IMR-90 (cell line): ENCODE measurements at regions not wholly inside any gene's neighbourhood (a gene's known extent, or its start where the extent isn't known, plus 50 kb on each side); places are given as distances from the start of the nearest gene placed in this dataset.
A peak's percentile ranks its signal among the peaks of the same experiment; 100 is the strongest.

Source experiments
- ATAC-seq: fragments of 200-7000 bp; cut with Tn5 transposase; 2 replicates; pipeline ENCODE4 v1.9.1; 2020; ENCODE audit warnings: low read depth, mild to moderate bottlenecking, moderate library complexity
- BruUV-seq: library from RNA; stranded (reverse); fragments of 400-500 nt; replicated peaks from 2 replicates; lab custom pipeline; 2021; lab: Mats Ljungman, UMichigan
- CTCF ChIA-PET: fragments of 300-600 bp; formaldehyde crosslinking; extraction: SDS; loops from one replicate; lab custom pipeline; 2021; ENCODE audit warnings: antibody characterized with exemption; lab: Yijun Ruan, JAX
- POLR2A ChIA-PET: fragments of 300-600 bp; sonication (Branson Sonifier 250); formaldehyde crosslinking; loops from one replicate; lab custom pipeline; 2022; ENCODE audit warnings: antibody characterized with exemption; ENCODE audit not compliant: unreplicated experiment; lab: Charles Lee
- DNase-seq: peaks from one replicate; pipeline ENCODE4 v3.0.0; 2013
- H2AFZ ChIP-seq: replicated peaks from 2 replicates; pipeline ENCODE3; 2013; ENCODE audit warnings: low read length, mild to moderate bottlenecking; ENCODE audit not compliant: poor library complexity
- H2AK5ac ChIP-seq: 2 replicates; pipeline ENCODE4 v1.6.1; 2013; ENCODE audit warnings: low read depth, low read length, inconsistent platforms
- H2AK9ac ChIP-seq: replicated peaks from 2 replicates; pipeline ENCODE3; 2013; ENCODE audit warnings: mild to moderate bottlenecking, low read depth, low read length, moderate library complexity; ENCODE audit not compliant: poor library complexity
- H2BK120ac ChIP-seq: 2 replicates; pipeline ENCODE4 v1.6.1; 2013; ENCODE audit warnings: low read depth, low read length, inconsistent platforms
- H2BK15ac ChIP-seq: 3 replicates; pipeline ENCODE4 v1.6.1; 2013; ENCODE audit warnings: low read depth, low read length, inconsistent platforms
- H2BK20ac ChIP-seq: 2 replicates; pipeline ENCODE4 v1.6.1; 2013; ENCODE audit warnings: low read depth, mild to moderate bottlenecking, inconsistent platforms, low read length, moderate library complexity
- H2BK5ac ChIP-seq: 2 replicates; pipeline ENCODE4 v1.6.1; 2013; ENCODE audit warnings: mild to moderate bottlenecking, low read depth, low read length, inconsistent platforms; ENCODE audit not compliant: poor library complexity, severe bottlenecking
- H3K14ac ChIP-seq: replicated peaks from 2 replicates; pipeline ENCODE4 v1.6.1; 2013; ENCODE audit warnings: low read depth, low read length, inconsistent platforms
- H3K18ac ChIP-seq: 2 replicates; pipeline ENCODE4 v1.6.1; 2013; ENCODE audit warnings: low read depth, low read length, control low read depth
- H3K23ac ChIP-seq: 2 replicates; pipeline ENCODE4 v1.6.1; 2013; ENCODE audit warnings: low read depth, low read length, inconsistent platforms
- H3K27ac ChIP-seq: 2 replicates; pipeline ENCODE4 v1.5.1; 2013; ENCODE audit warnings: mild to moderate bottlenecking, control low read depth, low read length; ENCODE audit not compliant: insufficient read depth
- H3K27me3 ChIP-seq: 2 replicates; pipeline ENCODE4 v1.6.1; 2013; ENCODE audit warnings: low read length; ENCODE audit not compliant: control insufficient read depth, insufficient read depth
- H3K36me3 ChIP-seq: 2 replicates; pipeline ENCODE4 v1.6.1; 2013; ENCODE audit warnings: low read length, mixed read lengths; ENCODE audit not compliant: control insufficient read depth, insufficient read depth
- H3K4ac ChIP-seq: 2 replicates; pipeline ENCODE4 v1.6.1; 2013; ENCODE audit warnings: low read depth, low read length, inconsistent platforms
- H3K4me1 ChIP-seq: 2 replicates; pipeline ENCODE4 v1.6.1; 2013; ENCODE audit warnings: low read length, mixed read lengths; ENCODE audit not compliant: control insufficient read depth, insufficient read depth
- H3K4me2 ChIP-seq: 2 replicates; pipeline ENCODE4 v1.6.1; 2013; ENCODE audit warnings: low read depth, mild to moderate bottlenecking, control low read depth, low read length, moderate library complexity
- H3K4me3 ChIP-seq: 2 replicates; pipeline ENCODE4 v1.5.1; 2013; ENCODE audit warnings: low read depth, mild to moderate bottlenecking, control low read depth, low read length, moderate library complexity; ENCODE audit not compliant: insufficient read depth
- H3K56ac ChIP-seq: 2 replicates; pipeline ENCODE4 v1.6.1; 2013; ENCODE audit warnings: low read length, inconsistent platforms; ENCODE audit not compliant: insufficient read depth; ENCODE audit errors: extremely low read depth
- H3K79me1 ChIP-seq, 2 experiments: 2 replicates each; pipeline ENCODE4 v1.6.1; 2013; ENCODE audit warnings: low read length in 2 of 2, inconsistent platforms in 1 of 2, low read depth in 1 of 2
- H3K9ac ChIP-seq: 2 replicates; pipeline ENCODE4 v1.6.1; 2013; ENCODE audit warnings: low read depth, low read length, control low read depth
- H3K9me1 ChIP-seq: 2 replicates; pipeline ENCODE4 v1.6.1; 2013; ENCODE audit warnings: low read length, inconsistent platforms; ENCODE audit not compliant: insufficient read depth
- H3K9me3 ChIP-seq: 2 replicates; pipeline ENCODE4 v1.6.1; 2013; ENCODE audit warnings: low read length; ENCODE audit not compliant: control insufficient read depth, insufficient read depth
- H4K20me1 ChIP-seq: 2 replicates; pipeline ENCODE4 v1.6.1; 2013; ENCODE audit warnings: low read length, inconsistent platforms; ENCODE audit not compliant: insufficient read depth
- H4K5ac ChIP-seq: 2 replicates; pipeline ENCODE4 v1.6.1; 2013; ENCODE audit warnings: mild to moderate bottlenecking, low read depth, low read length, control low read depth
- H4K8ac ChIP-seq, 2 experiments: 2 replicates each; pipeline ENCODE4 v1.6.1; 2013; ENCODE audit warnings: low read depth in 2 of 2, low read length in 2 of 2, control low read depth in 1 of 2, inconsistent platforms in 1 of 2
- H4K91ac ChIP-seq: 2 replicates; pipeline ENCODE4 v1.6.1; 2013; ENCODE audit warnings: low read depth, low read length, inconsistent platforms; ENCODE audit not compliant: insufficient read depth
- CTCF ChIP-seq: conservative IDR thresholded peaks from 2 replicates; pipeline ENCODE4 v1.5.1; 2012; ENCODE audit warnings: mild to moderate bottlenecking, low read depth, low read length, improper control_type of control experiment
- MAFK ChIP-seq: IDR thresholded peaks from 2 replicates; pipeline ENCODE4 v1.6.1; 2012; ENCODE audit warnings: low read depth, low read length, improper control_type of control experiment
- MXI1 ChIP-seq: IDR thresholded peaks from 2 replicates; pipeline ENCODE4 v1.6.1; 2012; ENCODE audit warnings: low read depth, mild to moderate bottlenecking, low read length, moderate library complexity, borderline replicate concordance
- RAD21 ChIP-seq: IDR thresholded peaks from 2 replicates; pipeline ENCODE4 v1.6.1; 2012; ENCODE audit warnings: low read length, improper control_type of control experiment
- SMC3 ChIP-seq: fragments of 150-350 bp; IDR thresholded peaks from 2 replicates; pipeline ENCODE4 v1.6.1; 2016; ENCODE audit warnings: low read depth, mild to moderate bottlenecking, antibody characterized with exemption, low read length, moderate library complexity
- USF2 ChIP-seq: fragments of 150-350 bp; IDR thresholded peaks from 2 replicates; pipeline ENCODE4 v1.6.1; 2017; ENCODE audit warnings: mild to moderate bottlenecking, antibody characterized with exemption, low read length, low read depth
- WGBS, 2 experiments: methylation state at CpG; one replicate each; pipeline versions ENCODE4 v1.1.5 to v1.1.7; 2013; ENCODE audit warnings: missing lambda C conversion rate in 2 of 2; ENCODE audit not compliant: insufficient read length in 1 of 2; ENCODE audit errors: extremely low coverage in 2 of 2; 5-methylcytosine and 5-hydroxymethylcytosine counted together
- dilution Hi-C: fragments of 300-500 bp; cut with HindIII; formaldehyde crosslinking; loops from one replicate; pipeline ENCODE4 v1.14.3; 2018; ENCODE audit warnings: low sequenced_read_pairs; ENCODE audit not compliant: unreplicated experiment
- in situ Hi-C: fragments of 300-500 bp; cut with MboI; formaldehyde crosslinking; loops from 3 replicates; pipeline ENCODE4 v1.14.3; 2019; ENCODE audit warnings: low sequenced_read_pairs, inconsistent platforms, mixed read lengths
- intact Hi-C: fragments of 100-400 bp; cut with micrococcal nuclease; formaldehyde crosslinking; loops from 2 replicates; pipeline ENCODE4 v1.10.0; 2022

- TF ChIP-seq SMC3 (peak; percentile 39; the same call in 1 of the 2 replicates), MXI1 (no peak), CTCF (peak; percentile 53), USF2 (peak; percentile 37; the same call in 1 of the 2 replicates), MAFK (peak; percentile 58), RAD21 (peak; percentile 24; the same call in 1 of the 2 replicates)
- peak; percentile 33 for DNase-seq
These were observed 100.2 kb downstream of the PERP start for GRCh38 chr6:138007014-138007472.

More at GRCh38 chr6:138007014-138007472, 100.2 kb downstream of the PERP start:
- Histone ChIP-seq H3K36me3 (no peaks in the 10 kb centered on the region), H2BK20ac (no peak overlapping the region), H3K9me1 (no peaks in the 10 kb centered on the region), H4K91ac (no peak overlapping the region), H4K5ac (no peak overlapping the region), H3K18ac (no peak overlapping the region), H4K20me1 (no peaks in the 10 kb centered on the region), H2AK9ac (no peak overlapping the region), H3K79me1 (no peaks in the 10 kb centered on the region), H3K56ac (no peak overlapping the region), H3K9me3 (no peaks in the 10 kb centered on the region), H2AK5ac (no peak overlapping the region), H2BK15ac (no peak overlapping the region), H3K4me1 (no peaks in the 10 kb centered on the region), H2AFZ (no peak overlapping the region), H3K4me2 (no peak overlapping the region), H3K14ac (no peak overlapping the region), H4K8ac (no peak overlapping the region), H3K27ac (no peak overlapping the region), H3K23ac (no peak overlapping the region), H3K27me3 (peaks cover 4% of the 10 kb centered on the region; the same call in 1 of the 2 replicates), H3K9ac (no peak overlapping the region), H2BK5ac (no peak overlapping the region), H3K4ac (no peak overlapping the region), H3K4me3 (no peak overlapping the region), H2BK120ac (no peak overlapping the region)
- ChIA-PET CTCF (interaction anchor here (0.6 to 1.3 kb wide), 8 partner anchors 9 to 511 kb away, joined by 3 to 7 read pairs (median 4); no protein-coding TSS in a partner anchor), POLR2A (no interaction called here)
- dilution Hi-C loops, result no loop called here
- in situ Hi-C loops, result no loop called here
- 25% methylated on average over 2 of the region's 5 CpGs; no CpG with 5 or more reads in 1 of the 2 experiments for WGBS, 2 experiments
- peak; percentile 81 for ATAC-seq
- intact Hi-C loops, result loop anchor here (10.0 kb wide), 1 partner anchor 498 kb away; no protein-coding TSS in a partner anchor
- no TSS peak for BruUV-seq
